ENCODE measurements at regions not wholly inside any gene's neighbourhood (a gene's known extent, or its start where the extent isn't known, plus 50 kb on each side); places are given as distances from the start of the nearest gene placed in this dataset.

DNA sequence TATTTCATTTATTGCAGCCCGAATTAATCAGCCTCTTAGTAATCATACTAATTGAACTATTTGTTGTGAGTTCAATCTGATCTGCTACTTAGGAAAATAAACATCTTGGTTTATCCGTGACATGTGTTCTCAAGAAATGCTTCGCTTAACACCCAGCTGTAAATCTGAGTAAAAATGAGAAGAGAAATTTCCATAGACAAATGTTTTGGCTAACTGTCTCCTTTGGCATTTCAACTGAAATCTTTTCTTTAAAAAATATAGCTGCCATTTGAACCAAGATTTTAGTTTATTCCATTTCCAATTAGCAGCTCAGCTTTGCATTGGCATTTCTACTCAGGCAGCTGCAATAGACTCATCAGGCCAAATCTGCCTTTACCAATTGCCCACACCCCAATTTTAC is 180.5 kb upstream of the PTER start:
- Histone ChIP-seq H3K79me2 (ENCODE audit: insufficient read depth, low read length) (no peaks in the 10 kb centered on the region), H3K27ac (ENCODE audit: low read depth in 1 of 2, low read length in 2 of 2) (no peak overlapping the region), H3K9me3 (replicated peaks in 1 of 2; ENCODE audit: control insufficient read depth in 1 of 2, insufficient read depth in 1 of 2, low read length in 2 of 2) (peaks cover 0 to 7% of the 10 kb centered on the region in 2 donors), H3K4me2 (replicated peaks; ENCODE audit: extremely low read depth, low read length, poor library complexity, severe bottlenecking) (no peak overlapping the region), H3K27me3 (ENCODE audit: control insufficient read depth in 2 of 2, insufficient read depth in 2 of 2, low read length in 2 of 2) (no peaks in the 10 kb centered on the region), H4K20me1 (ENCODE audit: insufficient read depth, low read length) (no peaks in the 10 kb centered on the region), H3K36me3 (replicated peaks in 1 of 2; ENCODE audit: control insufficient read depth in 1 of 2, insufficient read depth in 2 of 2, low read length in 2 of 2) (no peaks in the 10 kb centered on the region), H2AFZ (ENCODE audit: insufficient read depth, low read depth, low read length, poor library complexity, severe bottlenecking) (no peak overlapping the region), H3K4me3 (replicated peaks in 1 of 3; ENCODE audit: low read depth in 2 of 3, low read length in 3 of 3) (no peak overlapping the region), H3K9ac (ENCODE audit: insufficient read depth, low read length, poor library complexity, severe bottlenecking) (no peak overlapping the region), H3K4me1 (ENCODE audit: control insufficient read depth in 1 of 2, insufficient read depth in 2 of 2, low read length in 2 of 2) (no peaks in the 10 kb centered on the region)
- Mint-ChIP-seq H3K4me3 (no peak overlapping the region), H3K27me3 (ENCODE audit: low read depth in 3 of 3) (peaks cover 0 to 1% (median 0%) of the 10 kb centered on the region in 3 donors), H3K27ac (no peak overlapping the region), H3K36me3 (no peaks in the 10 kb centered on the region), H3K9me3 (peaks cover under 1 to 16% (median 9%) of the 10 kb centered on the region in 7 donors), H3K4me1 (no peaks in the 10 kb centered on the region)
- TF ChIP-seq, protein P1, sequence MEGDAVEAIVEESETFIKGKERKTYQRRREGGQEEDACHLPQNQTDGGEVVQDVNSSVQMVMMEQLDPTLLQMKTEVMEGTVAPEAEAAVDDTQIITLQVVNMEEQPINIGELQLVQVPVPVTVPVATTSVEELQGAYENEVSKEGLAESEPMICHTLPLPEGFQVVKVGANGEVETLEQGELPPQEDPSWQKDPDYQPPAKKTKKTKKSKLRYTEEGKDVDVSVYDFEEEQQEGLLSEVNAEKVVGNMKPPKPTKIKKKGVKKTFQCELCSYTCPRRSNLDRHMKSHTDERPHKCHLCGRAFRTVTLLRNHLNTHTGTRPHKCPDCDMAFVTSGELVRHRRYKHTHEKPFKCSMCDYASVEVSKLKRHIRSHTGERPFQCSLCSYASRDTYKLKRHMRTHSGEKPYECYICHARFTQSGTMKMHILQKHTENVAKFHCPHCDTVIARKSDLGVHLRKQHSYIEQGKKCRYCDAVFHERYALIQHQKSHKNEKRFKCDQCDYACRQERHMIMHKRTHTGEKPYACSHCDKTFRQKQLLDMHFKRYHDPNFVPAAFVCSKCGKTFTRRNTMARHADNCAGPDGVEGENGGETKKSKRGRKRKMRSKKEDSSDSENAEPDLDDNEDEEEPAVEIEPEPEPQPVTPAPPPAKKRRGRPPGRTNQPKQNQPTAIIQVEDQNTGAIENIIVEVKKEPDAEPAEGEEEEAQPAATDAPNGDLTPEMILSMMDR (IDR thresholded peaks at IDR 0.05) = no peak
- no CpG with 5 or more reads among the region's 3 CpGs for WGBS (ENCODE audit: insufficient coverage)
- intact Hi-C loops (cut with micrococcal nuclease) = no loop called here
- DNase-seq = no peak

- H3K27ac ChIP-seq (ENCODE audit: low read depth in 1 of 2, low read length in 2 of 2) = no peak overlapping the region
- 71% methylated on average over 2 of the region's 6 CpGs for WGBS (ENCODE audit: insufficient coverage)
- H3K36me3 ChIP-seq (replicated peaks in 1 of 2; ENCODE audit: control insufficient read depth in 1 of 2, insufficient read depth in 2 of 2, low read length in 2 of 2) = no peaks in the 10 kb centered on the region
- no peaks in the 10 kb centered on the region for H3K4me1 ChIP-seq (ENCODE audit: control insufficient read depth in 1 of 2, insufficient read depth in 2 of 2, low read length in 2 of 2)
- intact Hi-C loops (cut with micrococcal nuclease) = no loop called here
- H3K9me3 Mint-ChIP-seq = peaks cover 0 to 13% (median 8%) of the 10 kb centered on the region in 7 donors
- H3K27me3 Mint-ChIP-seq (ENCODE audit: low read depth in 3 of 3) = peaks cover 0 to 1% (median 0%) of the 10 kb centered on the region in 3 donors
- no peaks in the 10 kb centered on the region for H4K20me1 ChIP-seq (ENCODE audit: insufficient read depth, low read length)
- no peak overlapping the region for H3K4me2 ChIP-seq (replicated peaks; ENCODE audit: extremely low read depth, low read length, poor library complexity, severe bottlenecking)
- no peaks in the 10 kb centered on the region for H3K79me2 ChIP-seq (ENCODE audit: insufficient read depth, low read length)
- H3K27ac Mint-ChIP-seq = no peak overlapping the region
- H2AFZ ChIP-seq (ENCODE audit: insufficient read depth, low read depth, low read length, poor library complexity, severe bottlenecking) = no peak overlapping the region
- DNase-seq = no peak
- H3K27me3 ChIP-seq (ENCODE audit: control insufficient read depth in 2 of 2, insufficient read depth in 2 of 2, low read length in 2 of 2) = no peaks in the 10 kb centered on the region
- TF ChIP-seq, protein P1 (IDR thresholded peaks at IDR 0.05) = no peak
- H3K9me3 ChIP-seq (replicated peaks in 1 of 2; ENCODE audit: control insufficient read depth in 1 of 2, insufficient read depth in 1 of 2, low read length in 2 of 2) = peaks cover 0 to 7% of the 10 kb centered on the region in 2 donors
- H3K9ac ChIP-seq (ENCODE audit: insufficient read depth, low read length, poor library complexity, severe bottlenecking) = no peak overlapping the region
- H3K4me1 Mint-ChIP-seq = no peaks in the 10 kb centered on the region
- no peaks in the 10 kb centered on the region for H3K36me3 Mint-ChIP-seq
- H3K4me3 ChIP-seq (replicated peaks in 1 of 3; ENCODE audit: low read depth in 2 of 3, low read length in 3 of 3) = no peak overlapping the region
- H3K4me3 Mint-ChIP-seq = no peak overlapping the region
Observed at GRCh38 chr10:16258291-16259040, 178.3 kb upstream of the PTER start.

Measured in CD14-positive monocyte (primary cell).